Natural killer cell (primary cell): ENCODE measurements at regions not wholly inside any gene's neighbourhood (a gene's known extent, or its start where the extent isn't known, plus 50 kb on each side); places are given as distances from the start of the nearest gene placed in this dataset.

ENCODE experiments used
- ATAC-seq, 3 donors: fragments of 150-1000 bp in 2 of 3; fragments of 200-7000 bp in 1 of 3; cut with Tn5 transposase; 1 replicate in 1 of 3; 2 replicates in 2 of 3; pipeline ENCODE4 v1.10.0; 2021; ENCODE audit warnings: mild to moderate bottlenecking in 2 of 3, moderate library complexity in 2 of 3
- DNase-seq, 2 donors: peaks; one replicate each; pipeline versions ENCODE4 v3.0.0 to v3.0.0-alpha.2; 2013 to 2021; ENCODE audit warnings: mixed read lengths in 1 of 2
- H3K27ac ChIP-seq: one replicate; pipeline ENCODE4 v1.5.1; 2013; ENCODE audit warnings: mild to moderate bottlenecking, low read length
- H3K27me3 ChIP-seq: one replicate; pipeline ENCODE4 v1.6.1; 2013; ENCODE audit warnings: low read length; ENCODE audit not compliant: control insufficient read depth, insufficient read depth
- H3K36me3 ChIP-seq: one replicate; pipeline ENCODE4 v1.6.1; 2013; ENCODE audit warnings: low read length; ENCODE audit not compliant: control insufficient read depth, insufficient read depth
- H3K4me1 ChIP-seq: one replicate; pipeline ENCODE4 v1.6.1; 2013; ENCODE audit warnings: low read length; ENCODE audit not compliant: control insufficient read depth, insufficient read depth
- H3K4me3 ChIP-seq: one replicate; pipeline ENCODE4 v1.5.1; 2013; ENCODE audit warnings: low read length
- H3K9me3 ChIP-seq: one replicate; pipeline ENCODE4 v1.6.1; 2013; ENCODE audit warnings: low read length; ENCODE audit not compliant: control insufficient read depth, insufficient read depth
- H3K27ac Mint-ChIP-seq, 2 donors: one replicate each; pipeline ENCODE4 v1.8.0; 2022; ENCODE audit warnings: mild to moderate bottlenecking in 2 of 2, mixed read lengths in 2 of 2, moderate library complexity in 1 of 2
- H3K27me3 Mint-ChIP-seq, 2 donors: one replicate each; pipeline ENCODE4 v1.8.0; 2022; ENCODE audit warnings: low read depth in 2 of 2, mixed read lengths in 2 of 2
- H3K36me3 Mint-ChIP-seq: one replicate; pipeline ENCODE4 v1.8.0; 2022; ENCODE audit warnings: mixed read lengths
- H3K4me1 Mint-ChIP-seq, 2 donors: one replicate each; pipeline ENCODE4 v1.8.0; 2022; ENCODE audit warnings: mixed read lengths in 2 of 2
- H3K4me3 Mint-ChIP-seq: one replicate; pipeline ENCODE4 v1.8.0; 2022; ENCODE audit warnings: mild to moderate bottlenecking, moderate library complexity, mixed read lengths
- H3K9me3 Mint-ChIP-seq, 2 donors: one replicate each; pipeline ENCODE4 v1.8.0; 2022; ENCODE audit warnings: mixed read lengths in 2 of 2
- WGBS: methylation state at CpG from one replicate; pipeline ENCODE4 v1.1.7; 2013; ENCODE audit warnings: missing lambda C conversion rate; ENCODE audit not compliant: insufficient coverage; 5-methylcytosine and 5-hydroxymethylcytosine counted together
- intact Hi-C: fragments of 100-400 bp; cut with micrococcal nuclease; formaldehyde crosslinking; loops from one replicate; pipeline ENCODE4 v1.14.2; 2022
- TF ChIP-seq, protein P1 (sequence below): fragments of 200-600 bp; IDR thresholded peaks from one replicate; pipeline ENCODE4 v1.8.0; 2022; ENCODE audit warnings: antibody characterized with exemption

DNA sequence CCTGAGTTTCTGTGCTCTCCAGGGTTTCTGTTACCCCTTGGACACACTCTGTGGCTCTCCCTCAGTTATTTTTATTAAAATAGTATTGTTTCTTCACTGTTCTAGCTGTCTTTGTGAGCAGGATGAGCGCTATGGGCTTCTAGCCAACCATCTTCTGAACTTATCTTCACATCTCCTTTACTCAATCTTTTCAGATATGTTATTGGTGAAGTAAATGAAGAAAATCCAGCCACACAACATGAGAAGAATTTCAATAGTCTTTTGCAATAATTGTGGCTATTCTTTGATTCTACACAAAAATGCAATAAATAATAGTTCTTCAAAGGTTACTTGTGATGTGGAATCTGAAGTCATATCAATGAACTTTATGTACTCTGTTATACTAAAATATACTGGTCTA lies 80.3 kb upstream of the CAMK1G start:
- no peaks in the 10 kb centered on the region for H3K4me1 ChIP-seq
- intact Hi-C loops, result no loop called here
- no peak overlapping the region for H3K4me3 Mint-ChIP-seq
- WGBS, result no CpG with 5 or more reads among the region's 1 CpG
- DNase-seq, result no peak
- no peak overlapping the region for H3K4me3 ChIP-seq
- no peaks in the 10 kb centered on the region for H3K27me3 ChIP-seq
- peaks cover 12% of the 10 kb centered on the region for H3K36me3 Mint-ChIP-seq
- ATAC-seq, result no peak
- H3K9me3 ChIP-seq, result peaks cover 6% of the 10 kb centered on the region
- no peaks in the 10 kb centered on the region for H3K4me1 Mint-ChIP-seq
- no peak overlapping the region for H3K27ac Mint-ChIP-seq
- H3K27ac ChIP-seq, result no peak overlapping the region
- peaks cover 4 to 8% of the 10 kb centered on the region in 2 donors for H3K27me3 Mint-ChIP-seq
- peaks cover 5 to 8% of the 10 kb centered on the region in 2 donors for H3K9me3 Mint-ChIP-seq
- TF ChIP-seq, protein P1, sequence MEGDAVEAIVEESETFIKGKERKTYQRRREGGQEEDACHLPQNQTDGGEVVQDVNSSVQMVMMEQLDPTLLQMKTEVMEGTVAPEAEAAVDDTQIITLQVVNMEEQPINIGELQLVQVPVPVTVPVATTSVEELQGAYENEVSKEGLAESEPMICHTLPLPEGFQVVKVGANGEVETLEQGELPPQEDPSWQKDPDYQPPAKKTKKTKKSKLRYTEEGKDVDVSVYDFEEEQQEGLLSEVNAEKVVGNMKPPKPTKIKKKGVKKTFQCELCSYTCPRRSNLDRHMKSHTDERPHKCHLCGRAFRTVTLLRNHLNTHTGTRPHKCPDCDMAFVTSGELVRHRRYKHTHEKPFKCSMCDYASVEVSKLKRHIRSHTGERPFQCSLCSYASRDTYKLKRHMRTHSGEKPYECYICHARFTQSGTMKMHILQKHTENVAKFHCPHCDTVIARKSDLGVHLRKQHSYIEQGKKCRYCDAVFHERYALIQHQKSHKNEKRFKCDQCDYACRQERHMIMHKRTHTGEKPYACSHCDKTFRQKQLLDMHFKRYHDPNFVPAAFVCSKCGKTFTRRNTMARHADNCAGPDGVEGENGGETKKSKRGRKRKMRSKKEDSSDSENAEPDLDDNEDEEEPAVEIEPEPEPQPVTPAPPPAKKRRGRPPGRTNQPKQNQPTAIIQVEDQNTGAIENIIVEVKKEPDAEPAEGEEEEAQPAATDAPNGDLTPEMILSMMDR, result no peak
- H3K36me3 ChIP-seq, result no peaks in the 10 kb centered on the region

DNA sequence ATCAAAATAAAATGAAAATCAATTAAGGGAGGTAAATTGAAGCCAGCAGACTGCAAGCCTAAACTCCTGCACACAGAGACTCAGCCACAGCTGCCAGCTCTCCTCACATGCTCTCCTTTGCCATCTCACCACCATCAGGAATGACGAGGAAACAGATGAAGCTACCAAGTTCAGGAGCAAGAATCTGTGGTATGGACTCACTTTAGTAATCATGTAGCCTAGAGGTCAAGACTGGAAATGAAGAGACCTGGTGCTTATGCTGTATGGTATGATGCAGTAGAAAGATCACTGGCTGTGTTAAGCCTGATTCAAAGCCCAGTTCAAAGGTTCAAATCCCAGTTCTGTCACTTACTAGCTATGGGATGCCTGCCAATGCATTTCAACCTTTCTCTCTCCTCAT lies 78.9 kb upstream of the CAMK1G start:
- no peaks in the 10 kb centered on the region for H3K4me1 ChIP-seq
- Mint-ChIP-seq H3K9me3 (peaks cover 5 to 8% of the 10 kb centered on the region in 2 donors), H3K4me3 (no peak overlapping the region), H3K36me3 (peaks cover 12% of the 10 kb centered on the region), H3K27ac (no peak overlapping the region), H3K27me3 (peaks cover 4 to 8% of the 10 kb centered on the region in 2 donors), H3K4me1 (no peaks in the 10 kb centered on the region)
- TF ChIP-seq, protein P1, result no peak
- H3K4me3 ChIP-seq, result no peak overlapping the region
- no peaks in the 10 kb centered on the region for H3K27me3 ChIP-seq
- intact Hi-C loops, result no loop called here
- no peak overlapping the region for H3K27ac ChIP-seq
- ATAC-seq (no peak), DNase-seq (no peak)
- WGBS, result 100% methylated on average over 1 of the region's 1 CpG
- H3K36me3 ChIP-seq, result no peaks in the 10 kb centered on the region
- H3K9me3 ChIP-seq, result peaks cover 6% of the 10 kb centered on the region

DNA sequence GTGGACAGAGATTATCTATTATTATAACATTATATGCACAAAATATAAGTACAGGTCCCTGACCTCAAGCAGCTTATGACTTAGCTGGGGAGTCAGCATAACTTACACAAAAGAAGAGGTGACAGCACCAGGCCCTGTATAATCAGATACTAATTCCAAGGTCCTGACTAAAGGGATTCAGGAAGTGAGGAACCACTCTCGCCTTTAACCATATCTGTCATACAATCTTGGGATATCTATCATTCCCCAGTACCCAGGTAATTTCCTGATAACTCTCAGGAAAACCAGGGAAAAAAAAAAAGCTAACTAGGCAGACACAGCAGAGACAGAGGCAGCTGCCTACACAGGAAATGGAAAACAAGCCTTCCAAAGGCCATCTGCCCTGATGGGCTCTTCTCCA lies 78.5 kb upstream of the CAMK1G start:
- Histone ChIP-seq H3K27ac (no peak overlapping the region), H3K27me3 (no peaks in the 10 kb centered on the region), H3K9me3 (peaks cover 6% of the 10 kb centered on the region), H3K4me1 (no peaks in the 10 kb centered on the region), H3K36me3 (no peaks in the 10 kb centered on the region), H3K4me3 (no peak overlapping the region)
- 74% methylated on average over 1 of the region's 1 CpG for WGBS
- peaks cover 5 to 8% of the 10 kb centered on the region in 2 donors for H3K9me3 Mint-ChIP-seq
- H3K27me3 Mint-ChIP-seq, result peaks cover 6 to 8% of the 10 kb centered on the region in 2 donors
- TF ChIP-seq, protein P1, result no peak
- peaks cover 12% of the 10 kb centered on the region for H3K36me3 Mint-ChIP-seq
- H3K4me3 Mint-ChIP-seq, result no peak overlapping the region
- ATAC-seq (no peak), DNase-seq (no peak)
- no peaks in the 10 kb centered on the region for H3K4me1 Mint-ChIP-seq
- no peak overlapping the region for H3K27ac Mint-ChIP-seq
- intact Hi-C loops, result no loop called here

DNA sequence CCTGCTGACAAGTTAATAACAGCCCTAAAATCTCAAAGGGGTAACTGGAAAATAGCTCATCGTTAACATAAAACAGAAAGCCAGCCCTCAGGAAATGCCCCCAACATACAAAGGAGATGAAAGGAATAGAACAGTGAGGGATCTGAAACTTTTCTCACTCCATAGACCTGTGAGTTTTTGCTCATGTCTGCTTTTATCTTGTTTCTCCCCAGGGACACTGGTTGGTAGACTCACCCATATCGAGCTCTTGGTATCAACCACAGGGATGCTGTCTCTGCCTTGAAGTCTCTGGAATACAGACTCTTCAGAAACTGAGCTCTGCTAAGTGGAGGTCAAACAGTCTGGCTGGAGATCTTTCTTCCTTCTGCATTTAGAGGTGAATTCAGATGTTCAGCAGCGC lies 77.4 kb upstream of the CAMK1G start:
- no peak overlapping the region for H3K27ac Mint-ChIP-seq
- Histone ChIP-seq H3K4me1 (no peaks in the 10 kb centered on the region), H3K27ac (no peak overlapping the region), H3K27me3 (no peaks in the 10 kb centered on the region), H3K9me3 (peaks cover 6% of the 10 kb centered on the region), H3K4me3 (no peak overlapping the region), H3K36me3 (no peaks in the 10 kb centered on the region)
- H3K4me3 Mint-ChIP-seq, result no peak overlapping the region
- no peak for DNase-seq
- peaks cover 4% of the 10 kb centered on the region for H3K36me3 Mint-ChIP-seq
- H3K4me1 Mint-ChIP-seq, result no peaks in the 10 kb centered on the region
- ATAC-seq, result no peak
- TF ChIP-seq, protein P1, result no peak
- WGBS, result 61% methylated on average over 3 of the region's 3 CpGs
- H3K9me3 Mint-ChIP-seq, result peaks cover 2 to 3% of the 10 kb centered on the region in 2 donors
- intact Hi-C loops, result no loop called here
- H3K27me3 Mint-ChIP-seq, result peaks cover 8 to 10% of the 10 kb centered on the region in 2 donors
